Ishikawa (cell line): ENCODE measurements at regions not wholly inside any gene's neighbourhood (a gene's known extent, or its start where the extent isn't known, plus 50 kb on each side); places are given as distances from the start of the nearest gene placed in this dataset.

ENCODE experiments used
- CEBPB ChIP-seq: IDR thresholded peaks from 2 replicates; pipeline ENCODE4 v1.6.1; 2012
- EGR1 ChIP-seq: IDR thresholded peaks from 2 replicates; pipeline ENCODE4 v1.6.1; 2012
- NFIC ChIP-seq: IDR thresholded peaks from 2 replicates; pipeline ENCODE4 v1.6.1; 2012
- TAF1 ChIP-seq: IDR thresholded peaks from 2 replicates; pipeline ENCODE4 v1.6.1; 2012; ENCODE audit warnings: low read depth, mild to moderate bottlenecking
- TCF12 ChIP-seq: IDR thresholded peaks from 2 replicates; pipeline ENCODE4 v1.6.1; 2012; ENCODE audit warnings: low read depth

GRCh38 chr22:49053578-49053977 is 774.1 kb downstream of the BRD1 start:
- TF ChIP-seq CEBPB (no peak), EGR1 (no peak), TCF12 (no peak), NFIC (no peak), TAF1 (no peak)
